H1 (cell line): ENCODE measurements at regions not wholly inside any gene's neighbourhood (a gene's known extent, or its start where the extent isn't known, plus 50 kb on each side); places are given as distances from the start of the nearest gene placed in this dataset.
A peak's percentile ranks its signal among the peaks of the same experiment; 100 is the strongest.

Source experiments
- CHD1 ChIP-seq: IDR thresholded peaks from 2 replicates; pipeline ENCODE4 v1.6.1; 2012; ENCODE audit warnings: low read depth, low read length, improper control_type of control experiment
- KDM4A ChIP-seq: IDR thresholded peaks from one replicate; pipeline ENCODE4 v1.7.1; 2012; ENCODE audit warnings: low read depth, mild to moderate bottlenecking, moderate library complexity, low read length, inconsistent platforms; ENCODE audit not compliant: severe bottlenecking
- TEAD4 ChIP-seq: IDR thresholded peaks from 2 replicates; pipeline ENCODE4 v1.6.1; 2012; ENCODE audit warnings: low read depth, low read length, inconsistent platforms, mixed read lengths

- TF ChIP-seq KDM4A (peak; percentile 80), TEAD4 (peak; percentile 65), CHD1 (no peak)
Observed at GRCh38 chr1:147084273-147085096, 87.8 kb downstream of the PRKAB2 start (continued).
